GM12864 (cell line): ENCODE measurements at regions not wholly inside any gene's neighbourhood (a gene's known extent, or its start where the extent isn't known, plus 50 kb on each side); places are given as distances from the start of the nearest gene placed in this dataset.

ENCODE experiments used
- DNase-seq: peaks from one replicate; pipeline ENCODE4 v3.0.0-alpha.2; 2011; ENCODE audit warnings: low read depth
- H3K4me3 ChIP-seq: 2 replicates; pipeline ENCODE4 v1.5.1; 2011; ENCODE audit warnings: mild to moderate bottlenecking, low read depth, low read length, control low read depth
- CTCF ChIP-seq: IDR thresholded peaks from 2 replicates; pipeline ENCODE4 v1.5.1; 2011; ENCODE audit warnings: low read depth, mild to moderate bottlenecking, moderate library complexity, low read length, control low read depth, inconsistent platforms; ENCODE audit errors: missing control alignments

- no peak for TF ChIP-seq CTCF
- no peak for DNase-seq
- no peak overlapping the region for H3K4me3 ChIP-seq
Measured at GRCh38 chr2:57100436-57100835, 916.6 kb downstream of the CCDC85A start.

- no peak for TF ChIP-seq CTCF
- no peak overlapping the region for H3K4me3 ChIP-seq
- no peak for DNase-seq
Measured at GRCh38 chr2:57105694-57106093, 921.9 kb downstream of the CCDC85A start.

- no peak overlapping the region for H3K4me3 ChIP-seq
- DNase-seq = no peak
- TF ChIP-seq CTCF = no peak
Measured at GRCh38 chr2:57107353-57107752, 923.6 kb downstream of the CCDC85A start.

GRCh38 chr2:57111531-57111930, 927.7 kb downstream of the CCDC85A start:
- no peak for TF ChIP-seq CTCF
- no peak overlapping the region for H3K4me3 ChIP-seq
- no peak for DNase-seq

- no peak for TF ChIP-seq CTCF
- H3K4me3 ChIP-seq = no peak overlapping the region
- no peak for DNase-seq
Measured at GRCh38 chr2:57119141-57119540, 927.5 kb upstream of the VRK2 start.

- no peak overlapping the region for H3K4me3 ChIP-seq
- DNase-seq = no peak
- no peak for TF ChIP-seq CTCF
Measured at GRCh38 chr2:57126410-57126809, 920.2 kb upstream of the VRK2 start.

GRCh38 chr2:57139179-57139578, 907.4 kb upstream of the VRK2 start:
- no peak for DNase-seq
- TF ChIP-seq CTCF = no peak
- no peak overlapping the region for H3K4me3 ChIP-seq
